Spleen (tissue), 11 donors: ENCODE measurements at regions not wholly inside any gene's neighbourhood (a gene's known extent, or its start where the extent isn't known, plus 50 kb on each side); places are given as distances from the start of the nearest gene placed in this dataset.

ENCODE experiments used
- DNase-seq: peaks from one replicate; pipeline ENCODE4 v3.0.0-alpha.2; 2020
- H3K27ac ChIP-seq, 8 donors: fragments of 200-600 bp; sonication (generic) in 7 of 8; 1 replicate in 4 of 8; 2 replicates in 4 of 8; pipeline versions ENCODE4 v1.5.0 to v1.8.0; 2016 to 2021; ENCODE audit warnings: inconsistent platforms in 4 of 8, mild to moderate bottlenecking in 4 of 8, moderate library complexity in 1 of 8
- H3K27me3 ChIP-seq, 7 donors: fragments of 200-600 bp; sonication (generic) in 6 of 7; replicated peaks in 1 of 7; 1 replicate in 4 of 7; 2 replicates in 3 of 7; pipeline versions ENCODE4 v1.5.0 to v1.8.0; 2016 to 2021; ENCODE audit warnings: inconsistent platforms in 3 of 7, mild to moderate bottlenecking in 1 of 7
- H3K36me3 ChIP-seq, 6 donors: fragments of 200-600 bp; sonication (generic) in 5 of 6; 1 replicate in 4 of 6; 2 replicates in 2 of 6; pipeline versions ENCODE4 v1.5.0 to v1.8.0; 2016 to 2021; ENCODE audit warnings: inconsistent platforms in 2 of 6
- H3K4me1 ChIP-seq, 6 donors: fragments of 200-600 bp; sonication (generic) in 5 of 6; 1 replicate in 3 of 6; 2 replicates in 3 of 6; pipeline versions ENCODE4 v1.5.0 to v1.8.0; 2016 to 2021; ENCODE audit warnings: inconsistent platforms in 3 of 6
- H3K4me3 ChIP-seq, 8 donors: fragments of 200-600 bp; sonication (generic) in 7 of 8; 1 replicate in 4 of 8; 2 replicates in 4 of 8; pipeline versions ENCODE4 v1.5.0 to v1.8.0; 2016 to 2021; ENCODE audit warnings: inconsistent platforms in 4 of 8, mild to moderate bottlenecking in 4 of 8, moderate library complexity in 2 of 8
- H3K9me3 ChIP-seq, 8 donors: fragments of 200-600 bp; sonication (generic) in 7 of 8; 1 replicate in 4 of 8; 2 replicates in 4 of 8; pipeline versions ENCODE4 v1.5.0 to v1.8.0; 2016 to 2021; ENCODE audit warnings: inconsistent platforms in 4 of 8
- CTCF ChIP-seq, 11 experiments: fragments of 200-600 bp in 7 of 11; fragments of 450-650 bp in 4 of 11; sonication (generic) in 4 of 11; IDR thresholded peaks in 8 of 11; conservative IDR thresholded peaks in 3 of 11; 1 replicate in 7 of 11; 2 replicates in 4 of 11; pipeline versions ENCODE4 v1.4.0 to v1.8.0; 2016 to 2021; ENCODE audit warnings: antibody characterized with exemption in 11 of 11, inconsistent platforms in 4 of 11, mild to moderate bottlenecking in 1 of 11
- POLR2A ChIP-seq, 3 donors: fragments of 450-650 bp; IDR thresholded peaks; one replicate each; pipeline ENCODE4 v1.5.1; 2017; ENCODE audit warnings: antibody characterized with exemption in 3 of 3, mild to moderate bottlenecking in 1 of 3
- POLR2AphosphoS5 ChIP-seq, 3 donors: sonication (generic); formaldehyde crosslinking; IDR thresholded peaks; one replicate each; pipeline ENCODE4 v1.5.1; 2017; ENCODE audit warnings: antibody characterized with exemption in 3 of 3
- WGBS, 5 donors: extraction: QIAGEN DNeasy Blood & Tissue Kit in 3 of 5; methylation state at CpG; one replicate each; pipeline versions ENCODE4 v1.1.5 to v1.1.7; 2013 to 2018; 5-methylcytosine and 5-hydroxymethylcytosine counted together
- intact Hi-C: fragments of 100-400 bp; cut with DNase I; formaldehyde crosslinking; loops from one replicate; pipeline ENCODE4 v1.15.0; 2023; ENCODE audit warnings: low total_unique reads
- donor health status: healthy with polysubstance abuse.
- donor health status: DM: no; HTN: no; CAD: no; lungs with moderate emphysema.
- donor health status: DM: no; HTN: no; CAD: no.
- donor health status: Bipolar disorder and iron deficiency.
- donor health status: healthy.
- donor health status: DM: no; HTN: no; CAD: no.
- donor health status: DM: yes; HTN: yes; CAD: no.

- Histone ChIP-seq H3K4me3 (no peak overlapping the region), H3K27ac (no peak overlapping the region), H3K9me3 (peaks cover 0 to 28% (median 14%) of the 10 kb centered on the region in 8 donors), H3K27me3 (no peaks in the 10 kb centered on the region), H3K36me3 (no peaks in the 10 kb centered on the region), H3K4me1 (no peaks in the 10 kb centered on the region)
- 88 to 94% (median 92%) methylated on average over 31 of the region's 31 CpGs for WGBS, 5 donors
- no peak for TF ChIP-seq CTCF (IDR thresholded peaks at IDR 0.05 in 8 of 11, conservative IDR thresholded peaks at IDR 0.05 in 3 of 11)
- TF ChIP-seq POLR2A (IDR thresholded peaks at IDR 0.05) = no peak
- no peak for TF ChIP-seq POLR2AphosphoS5 (IDR thresholded peaks at IDR 0.05)
- DNase-seq = peak; percentile 65
- intact Hi-C loops = no loop called here
Measured at GRCh38 chr7:83749495-83749894, 100.6 kb upstream of the SEMA3E start.

GRCh38 chr7:83739527-83739926 lies 90.6 kb upstream of the SEMA3E start:
- Histone ChIP-seq H3K27ac (no peak overlapping the region), H3K36me3 (no peaks in the 10 kb centered on the region), H3K4me3 (no peak overlapping the region), H3K27me3 (no peaks in the 10 kb centered on the region), H3K4me1 (no peaks in the 10 kb centered on the region), H3K9me3 (no peaks in the 10 kb centered on the region)
- no peak for DNase-seq
- TF ChIP-seq POLR2AphosphoS5 (IDR thresholded peaks at IDR 0.05) (no peak), POLR2A (IDR thresholded peaks at IDR 0.05) (no peak), CTCF (IDR thresholded peaks at IDR 0.05 in 8 of 11, conservative IDR thresholded peaks at IDR 0.05 in 3 of 11) (no peak)
- intact Hi-C loops = no loop called here
- WGBS, 5 donors = 62 to 80% (median 68%) methylated on average over 2 of the region's 2 CpGs

GRCh38 chr7:83738291-83738835 lies 89.4 kb upstream of the SEMA3E start:
- intact Hi-C loops = no loop called here
- H3K27me3 ChIP-seq = no peaks in the 10 kb centered on the region

GRCh38 chr7:83732305-83732704 lies 83.4 kb upstream of the SEMA3E start:
- Histone ChIP-seq H3K36me3 (no peaks in the 10 kb centered on the region), H3K4me1 (no peaks in the 10 kb centered on the region), H3K27me3 (no peaks in the 10 kb centered on the region), H3K4me3 (no peak overlapping the region), H3K9me3 (peaks cover 0 to 5% (median 0%) of the 10 kb centered on the region in 8 donors), H3K27ac (no peak overlapping the region)
- DNase-seq = no peak
- no peak for TF ChIP-seq POLR2A (IDR thresholded peaks at IDR 0.05)
- TF ChIP-seq POLR2AphosphoS5 (IDR thresholded peaks at IDR 0.05) = no peak
- no peak for TF ChIP-seq CTCF (IDR thresholded peaks at IDR 0.05 in 8 of 11, conservative IDR thresholded peaks at IDR 0.05 in 3 of 11)
- 71 to 91% (median 83%) methylated on average over 3 of the region's 3 CpGs for WGBS, 5 donors
- intact Hi-C loops = no loop called here

More at GRCh38 chr7:83738291-83738835, 89.4 kb upstream of the SEMA3E start:
- Histone ChIP-seq H3K9me3 (no peaks in the 10 kb centered on the region), H3K4me3 (no peak overlapping the region), H3K27ac (no peak overlapping the region), H3K4me1 (no peaks in the 10 kb centered on the region), H3K36me3 (no peaks in the 10 kb centered on the region)
- no peak for TF ChIP-seq POLR2AphosphoS5 (IDR thresholded peaks at IDR 0.05)
- TF ChIP-seq CTCF (IDR thresholded peaks at IDR 0.05 in 8 of 11, conservative IDR thresholded peaks at IDR 0.05 in 3 of 11) = no peak
- TF ChIP-seq POLR2A (IDR thresholded peaks at IDR 0.05) = no peak
- DNase-seq = no peak
- WGBS, 5 donors = 36 to 53% (median 43%) methylated on average over 3 of the region's 3 CpGs
